Neural cell (in vitro differentiated cells): ENCODE measurements at regions not wholly inside any gene's neighbourhood (a gene's known extent, or its start where the extent isn't known, plus 50 kb on each side); places are given as distances from the start of the nearest gene placed in this dataset.

ENCODE experiments used
- H2AFZ ChIP-seq: fragments of 200-600, 300-800 bp; sonication (generic), shearing (Covaris generic); 2 replicates; pipeline ENCODE4 v1.6.0; 2014; ENCODE audit warnings: low read depth, mild to moderate bottlenecking, antibody characterized with exemption, low read length, moderate library complexity
- H3F3A ChIP-seq: fragments of 200-600 bp; shearing (Covaris generic); 2 replicates; pipeline ENCODE4 v1.6.1; 2016; ENCODE audit warnings: mild to moderate bottlenecking, moderate library complexity, mixed read lengths, antibody characterized with exemption, low read length; ENCODE audit not compliant: insufficient read depth, poor library complexity, severe bottlenecking
- H3K27ac ChIP-seq: fragments of 200-600, 300-800 bp; sonication (generic), shearing (Covaris generic); 2 replicates; pipeline ENCODE4 v1.5.1; 2014; ENCODE audit warnings: mild to moderate bottlenecking, low read length, moderate library complexity
- H3K27me3 ChIP-seq: fragments of 300-800, 200-600 bp; sonication (generic), shearing (Covaris generic); 2 replicates; pipeline ENCODE4 v1.6.0; 2014; ENCODE audit warnings: mild to moderate bottlenecking, low read depth, low read length, moderate library complexity; ENCODE audit not compliant: insufficient read depth
- H3K36me3 ChIP-seq: fragments of 300-800, 200-600 bp; sonication (generic), shearing (Covaris generic); 2 replicates; pipeline ENCODE4 v1.5.1; 2014; ENCODE audit warnings: mild to moderate bottlenecking, antibody characterized with exemption, low read length, moderate library complexity; ENCODE audit not compliant: insufficient read depth
- H3K4me2 ChIP-seq: fragments of 300-800, 200-600 bp; sonication (generic), shearing (Covaris generic); 2 replicates; pipeline ENCODE4 v1.6.0; 2014; ENCODE audit warnings: mild to moderate bottlenecking, low read length
- H3K4me3 ChIP-seq: fragments of 300-800, 200-600 bp; sonication (generic), shearing (Covaris generic); 2 replicates; pipeline ENCODE4 v1.5.1; 2014; ENCODE audit warnings: mild to moderate bottlenecking, low read length, moderate library complexity
- H3K79me2 ChIP-seq: fragments of 200-600 bp; shearing (Covaris generic); replicated peaks from 2 replicates; pipeline ENCODE4 v1.6.0; 2014; ENCODE audit warnings: mild to moderate bottlenecking, low read length, moderate library complexity; ENCODE audit not compliant: insufficient read depth
- H3K9ac ChIP-seq: fragments of 300-800, 200-600 bp; sonication (generic), shearing (Covaris generic); 2 replicates; pipeline ENCODE4 v1.6.1; 2016; ENCODE audit warnings: mild to moderate bottlenecking, low read length, mixed read lengths
- H3K9me2 ChIP-seq: fragments of 200-600 bp; shearing (Covaris generic); 2 replicates; pipeline ENCODE4 v1.6.1; 2016; ENCODE audit warnings: mild to moderate bottlenecking, low read length, mixed read lengths; ENCODE audit not compliant: insufficient read depth
- H3K9me3 ChIP-seq: fragments of 200-600, 300-800 bp; sonication (generic), shearing (Covaris generic); 2 replicates; pipeline ENCODE4 v1.6.1; 2016; ENCODE audit warnings: mild to moderate bottlenecking, mixed run types, low read length, moderate library complexity, mixed read lengths
- H4K20me1 ChIP-seq: fragments of 200-600 bp; shearing (Covaris generic); 2 replicates; pipeline ENCODE4 v1.6.1; 2016; ENCODE audit warnings: mild to moderate bottlenecking, mixed run types; ENCODE audit not compliant: insufficient read depth
- CTCF ChIP-seq: fragments of 450-650 bp; IDR thresholded peaks from 2 replicates; pipeline ENCODE4 v1.5.1; 2014; ENCODE audit warnings: antibody characterized with exemption, mild to moderate bottlenecking, moderate library complexity; ENCODE audit not compliant: poor library complexity, severe bottlenecking
- EP300 ChIP-seq: fragments of 450-650 bp; conservative IDR thresholded peaks from 2 replicates; pipeline ENCODE4 v1.6.1; 2014; ENCODE audit warnings: antibody characterized with exemption, mild to moderate bottlenecking, moderate library complexity; ENCODE audit not compliant: poor library complexity, severe bottlenecking
- EZH2 ChIP-seq: fragments of 200-600, 300-800 bp; shearing (Covaris generic), sonication (generic); IDR thresholded peaks from 2 replicates; pipeline ENCODE4 v1.6.1; 2014; ENCODE audit warnings: antibody characterized with exemption, low read length, borderline replicate concordance, mild to moderate bottlenecking; ENCODE audit not compliant: insufficient read depth, poor library complexity, severe bottlenecking
- MXI1 ChIP-seq: fragments of 450-650 bp; conservative IDR thresholded peaks from 2 replicates; pipeline ENCODE4 v1.6.1; 2014; ENCODE audit warnings: antibody characterized with exemption, mild to moderate bottlenecking; ENCODE audit not compliant: poor library complexity, severe bottlenecking
- POLR2AphosphoS5 ChIP-seq: IDR thresholded peaks from 2 replicates; pipeline ENCODE4 v1.6.1; 2012
- RAD21 ChIP-seq: fragments of 450-650 bp; conservative IDR thresholded peaks from 2 replicates; pipeline ENCODE4 v1.6.1; 2014; ENCODE audit warnings: antibody characterized with exemption, mild to moderate bottlenecking, moderate library complexity
- REST ChIP-seq: IDR thresholded peaks from 2 replicates; pipeline ENCODE4 v1.6.1; 2012; ENCODE audit warnings: borderline replicate concordance
- SMC3 ChIP-seq: fragments of 450-650 bp; conservative IDR thresholded peaks from 2 replicates; pipeline ENCODE4 v1.6.1; 2014; ENCODE audit warnings: antibody characterized with exemption, mild to moderate bottlenecking, moderate library complexity; ENCODE audit not compliant: poor library complexity
- TAF1 ChIP-seq: IDR thresholded peaks from 2 replicates; pipeline ENCODE4 v1.6.1; 2012; ENCODE audit warnings: low read depth

DNA sequence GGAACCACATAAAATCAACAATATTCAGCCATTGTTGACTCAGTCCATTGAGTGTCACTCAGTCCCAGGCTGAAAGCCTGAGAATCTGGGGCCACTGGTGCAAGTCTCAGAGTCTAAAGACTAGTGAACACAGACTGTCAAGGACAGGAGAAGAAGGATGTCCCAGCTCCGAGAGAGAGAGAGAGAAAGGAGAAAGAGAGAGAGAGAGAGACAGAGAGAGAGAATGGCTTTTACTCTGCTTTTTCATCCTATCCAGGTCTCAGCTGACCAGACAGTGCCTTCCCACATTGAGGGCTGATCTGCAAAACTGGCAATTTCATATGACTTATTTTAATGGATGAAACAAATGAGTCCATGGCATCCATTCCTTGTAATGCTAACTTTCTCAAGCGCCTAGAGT, 984.1 kb downstream of the UQCRFS1 start:
- Histone ChIP-seq H3K27ac (no peak overlapping the region), H3K4me2 (no peak overlapping the region), H3K79me2 (no peaks in the 10 kb centered on the region), H2AFZ (no peak overlapping the region), H3K36me3 (no peaks in the 10 kb centered on the region), H4K20me1 (no peaks in the 10 kb centered on the region), H3K9me2 (no peaks in the 10 kb centered on the region), H3K9ac (no peak overlapping the region), H3F3A (no peaks in the 10 kb centered on the region), H3K4me3 (no peak overlapping the region), H3K27me3 (no peaks in the 10 kb centered on the region), H3K9me3 (no peaks in the 10 kb centered on the region)
- TF ChIP-seq SMC3 = no peak
- TF ChIP-seq TAF1 = no peak
- TF ChIP-seq POLR2AphosphoS5 = no peak
- TF ChIP-seq MXI1 = no peak
- no peak for TF ChIP-seq EP300
- no peak for TF ChIP-seq RAD21
- no peak for TF ChIP-seq EZH2
- no peak for TF ChIP-seq CTCF
- no peak for TF ChIP-seq REST

GRCh38 chr19:28224441-28224840, 988.5 kb downstream of the UQCRFS1 start:
- H3F3A ChIP-seq = no peaks in the 10 kb centered on the region
- H3K9me2 ChIP-seq = no peaks in the 10 kb centered on the region
- H2AFZ ChIP-seq = no peak overlapping the region
- no peak overlapping the region for H3K9ac ChIP-seq
- H3K79me2 ChIP-seq = no peaks in the 10 kb centered on the region
- no peak overlapping the region for H3K4me3 ChIP-seq
- no peak overlapping the region for H3K4me2 ChIP-seq
- no peak for TF ChIP-seq EP300
- TF ChIP-seq SMC3 = no peak
- TF ChIP-seq TAF1 = no peak
- no peak for TF ChIP-seq CTCF
- TF ChIP-seq MXI1 = no peak
- TF ChIP-seq EZH2 = no peak
- H3K36me3 ChIP-seq = no peaks in the 10 kb centered on the region
- no peak overlapping the region for H3K27ac ChIP-seq
- no peaks in the 10 kb centered on the region for H3K9me3 ChIP-seq
- H3K27me3 ChIP-seq = no peaks in the 10 kb centered on the region
- H4K20me1 ChIP-seq = no peaks in the 10 kb centered on the region
